ENCODE measurements at regions not wholly inside any gene's neighbourhood (a gene's known extent, or its start where the extent isn't known, plus 50 kb on each side); places are given as distances from the start of the nearest gene placed in this dataset.

GRCh38 chr6:3625149-3625979 is 126.1 kb downstream of the PXDC1 start:
- H3K27ac ChIP-seq, result no peak overlapping the region
- no peak for TF ChIP-seq CTCF (conservative IDR thresholded peaks at IDR 0.05)

- no peak for TF ChIP-seq CTCF (conservative IDR thresholded peaks at IDR 0.05)
- no peak overlapping the region for H3K27ac ChIP-seq
These were observed 127.0 kb downstream of the PXDC1 start for GRCh38 chr6:3624250-3625136.

GRCh38 chr6:3623451-3624249 is 127.9 kb downstream of the PXDC1 start:
- no peak for TF ChIP-seq CTCF (conservative IDR thresholded peaks at IDR 0.05)
- no peak overlapping the region for H3K27ac ChIP-seq

- TF ChIP-seq CTCF (conservative IDR thresholded peaks at IDR 0.05), result no peak
- H3K27ac ChIP-seq, result no peak overlapping the region
These were observed 130.1 kb downstream of the PXDC1 start for GRCh38 chr6:3621411-3621810.

- H3K27ac ChIP-seq, result no peak overlapping the region
- TF ChIP-seq CTCF (conservative IDR thresholded peaks at IDR 0.05), result no peak
These were observed 130.6 kb downstream of the PXDC1 start for GRCh38 chr6:3620937-3621336.

- no peak overlapping the region for H3K27ac ChIP-seq
- no peak for TF ChIP-seq CTCF (conservative IDR thresholded peaks at IDR 0.05)
These were observed 131.1 kb downstream of the PXDC1 start for GRCh38 chr6:3620389-3620788.

GRCh38 chr6:3619800-3620199 is 131.7 kb downstream of the PXDC1 start:
- TF ChIP-seq CTCF (conservative IDR thresholded peaks at IDR 0.05), result no peak
- H3K27ac ChIP-seq, result no peak overlapping the region
